DOHH2 (cell line): ENCODE measurements at regions not wholly inside any gene's neighbourhood (a gene's known extent, or its start where the extent isn't known, plus 50 kb on each side); places are given as distances from the start of the nearest gene placed in this dataset.

ENCODE experiments used
- EZH2phosphoT487 ChIP-seq: fragments of 200-600 bp; sonication (generic); IDR thresholded peaks from 2 replicates; pipeline ENCODE4 v1.6.1; 2017; ENCODE audit warnings: borderline replicate concordance, mild to moderate bottlenecking, antibody characterized with exemption, low read length, moderate library complexity, mixed read lengths
- TF ChIP-seq, protein P1 (sequence below): fragments of 200-600 bp; sonication (generic); IDR thresholded peaks from one replicate; pipeline ENCODE4 v1.5.1; 2014; ENCODE audit warnings: antibody characterized with exemption, mild to moderate bottlenecking, low read depth, low read length; ENCODE audit not compliant: poor library complexity, severe bottlenecking

- TF ChIP-seq, protein P1, sequence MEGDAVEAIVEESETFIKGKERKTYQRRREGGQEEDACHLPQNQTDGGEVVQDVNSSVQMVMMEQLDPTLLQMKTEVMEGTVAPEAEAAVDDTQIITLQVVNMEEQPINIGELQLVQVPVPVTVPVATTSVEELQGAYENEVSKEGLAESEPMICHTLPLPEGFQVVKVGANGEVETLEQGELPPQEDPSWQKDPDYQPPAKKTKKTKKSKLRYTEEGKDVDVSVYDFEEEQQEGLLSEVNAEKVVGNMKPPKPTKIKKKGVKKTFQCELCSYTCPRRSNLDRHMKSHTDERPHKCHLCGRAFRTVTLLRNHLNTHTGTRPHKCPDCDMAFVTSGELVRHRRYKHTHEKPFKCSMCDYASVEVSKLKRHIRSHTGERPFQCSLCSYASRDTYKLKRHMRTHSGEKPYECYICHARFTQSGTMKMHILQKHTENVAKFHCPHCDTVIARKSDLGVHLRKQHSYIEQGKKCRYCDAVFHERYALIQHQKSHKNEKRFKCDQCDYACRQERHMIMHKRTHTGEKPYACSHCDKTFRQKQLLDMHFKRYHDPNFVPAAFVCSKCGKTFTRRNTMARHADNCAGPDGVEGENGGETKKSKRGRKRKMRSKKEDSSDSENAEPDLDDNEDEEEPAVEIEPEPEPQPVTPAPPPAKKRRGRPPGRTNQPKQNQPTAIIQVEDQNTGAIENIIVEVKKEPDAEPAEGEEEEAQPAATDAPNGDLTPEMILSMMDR: no peak
- TF ChIP-seq EZH2phosphoT487: no peak
These were observed 153.6 kb downstream of the KATNIP start for GRCh38 chr16:27703545-27703944.
